CD4-positive, CD25-positive, alpha-beta regulatory T cell (primary cell): ENCODE measurements at regions not wholly inside any gene's neighbourhood (a gene's known extent, or its start where the extent isn't known, plus 50 kb on each side); places are given as distances from the start of the nearest gene placed in this dataset.

ENCODE experiments used
- ATAC-seq, 2 donors: fragments of 150-1000 bp; cut with Tn5 transposase; one replicate each; pipeline ENCODE4 v1.10.0; 2021; ENCODE audit warnings: low read depth in 2 of 2, moderate number of reproducible peaks in 2 of 2, moderate library complexity in 1 of 2
- DNase-seq, 3 donors: peaks; one replicate each; pipeline versions ENCODE4 v3.0.0 to v3.0.0-alpha.2; 2012 to 2022; ENCODE audit warnings: mixed read lengths in 1 of 3
- H3K27ac ChIP-seq: one replicate; pipeline ENCODE4 v1.7.0; 2013; ENCODE audit warnings: mild to moderate bottlenecking, low read length; ENCODE audit not compliant: insufficient read depth, poor library complexity, severe bottlenecking
- H3K27me3 ChIP-seq: one replicate; pipeline ENCODE4 v1.7.0; 2013; ENCODE audit warnings: low read length; ENCODE audit not compliant: control insufficient read depth, insufficient read depth
- H3K36me3 ChIP-seq: one replicate; pipeline ENCODE4 v1.7.0; 2013; ENCODE audit warnings: mild to moderate bottlenecking, low read length, moderate library complexity; ENCODE audit not compliant: control insufficient read depth, insufficient read depth
- H3K4me1 ChIP-seq: 2 replicates; pipeline ENCODE4 v1.7.0; 2013; ENCODE audit warnings: mild to moderate bottlenecking, low read length; ENCODE audit not compliant: insufficient read depth, control insufficient read depth, poor library complexity, severe bottlenecking
- H3K4me3 ChIP-seq: one replicate; pipeline ENCODE4 v1.7.0; 2013; ENCODE audit warnings: low read depth, mild to moderate bottlenecking, low read length, moderate library complexity
- H3K9me3 ChIP-seq, 2 experiments: 1 replicate in 1 of 2; 2 replicates in 1 of 2; pipeline ENCODE4 v1.7.0; 2013; ENCODE audit warnings: low read length in 2 of 2, mild to moderate bottlenecking in 1 of 2, moderate library complexity in 1 of 2; ENCODE audit not compliant: control insufficient read depth in 2 of 2
- H3K27ac Mint-ChIP-seq, 3 donors: one replicate each; pipeline ENCODE4 v1.8.0; 2020 to 2022; ENCODE audit warnings: mild to moderate bottlenecking in 3 of 3, mixed read lengths in 3 of 3, moderate library complexity in 2 of 3
- H3K27me3 Mint-ChIP-seq: one replicate; pipeline ENCODE4 v1.8.0; 2022; ENCODE audit warnings: mild to moderate bottlenecking, mixed read lengths
- H3K36me3 Mint-ChIP-seq: one replicate; pipeline ENCODE4 v1.8.0; 2020; ENCODE audit warnings: mixed read lengths
- H3K4me1 Mint-ChIP-seq, 4 donors: one replicate each; pipeline ENCODE4 v1.8.0; 2020 to 2022; ENCODE audit warnings: mixed read lengths in 4 of 4, mild to moderate bottlenecking in 1 of 4
- H3K4me3 Mint-ChIP-seq, 4 donors: one replicate each; pipeline ENCODE4 v1.8.0; 2020 to 2022; ENCODE audit warnings: mild to moderate bottlenecking in 4 of 4, mixed read lengths in 4 of 4, moderate library complexity in 3 of 4
- H3K9me3 Mint-ChIP-seq, 7 donors: one replicate each; pipeline ENCODE4 v1.8.0; 2020 to 2022; ENCODE audit warnings: mixed read lengths in 7 of 7, mild to moderate bottlenecking in 3 of 7, moderate library complexity in 2 of 7

- Histone ChIP-seq H3K9me3 (no peaks in the 10 kb centered on the region), H3K27ac (no peak overlapping the region), H3K36me3 (no peaks in the 10 kb centered on the region), H3K4me1 (no peaks in the 10 kb centered on the region), H3K27me3 (no peaks in the 10 kb centered on the region), H3K4me3 (no peak overlapping the region)
- Mint-ChIP-seq H3K4me3 (no peak overlapping the region), H3K27ac (peak overlapping the region in 1 of 3 donors; percentile 14), H3K27me3 (peaks cover 8% of the 10 kb centered on the region), H3K4me1 (no peaks in the 10 kb centered on the region), H3K36me3 (no peaks in the 10 kb centered on the region), H3K9me3 (peaks cover 0 to 1% (median 0%) of the 10 kb centered on the region in 7 donors)
- DNase-seq (no peak), ATAC-seq (no peak)
Measured at GRCh38 chr1:116218922-116219321, 107.7 kb downstream of the MAB21L3 start.

- Mint-ChIP-seq H3K4me1 (peaks cover 0 to 3% (median 0%) of the 10 kb centered on the region in 4 donors), H3K27ac (peak overlapping the region in 1 of 3 donors; percentile 18), H3K9me3 (peaks cover 0 to 1% (median 0%) of the 10 kb centered on the region in 7 donors), H3K4me3 (no peak overlapping the region), H3K27me3 (peaks cover 9% of the 10 kb centered on the region), H3K36me3 (no peaks in the 10 kb centered on the region)
- Histone ChIP-seq H3K36me3 (no peaks in the 10 kb centered on the region), H3K4me3 (no peak overlapping the region), H3K9me3 (no peaks in the 10 kb centered on the region), H3K27me3 (no peaks in the 10 kb centered on the region), H3K27ac (no peak overlapping the region), H3K4me1 (no peaks in the 10 kb centered on the region)
- ATAC-seq = no peak
- no peak for DNase-seq
Measured at GRCh38 chr1:116219651-116220434, 108.6 kb downstream of the MAB21L3 start.

- H3K27ac Mint-ChIP-seq = no peak overlapping the region
- H3K4me1 Mint-ChIP-seq = peaks cover 0 to 5% (median 1%) of the 10 kb centered on the region in 4 donors
- Histone ChIP-seq H3K36me3 (no peaks in the 10 kb centered on the region), H3K27me3 (no peaks in the 10 kb centered on the region), H3K4me1 (no peaks in the 10 kb centered on the region), H3K27ac (no peak overlapping the region), H3K9me3 (no peaks in the 10 kb centered on the region), H3K4me3 (no peak overlapping the region)
- H3K4me3 Mint-ChIP-seq = no peak overlapping the region
- H3K9me3 Mint-ChIP-seq = peaks cover 0 to 2% (median 0%) of the 10 kb centered on the region in 7 donors
- ATAC-seq = no peak
- H3K36me3 Mint-ChIP-seq = no peaks in the 10 kb centered on the region
- H3K27me3 Mint-ChIP-seq = peaks cover 17% of the 10 kb centered on the region
- no peak for DNase-seq
Measured at GRCh38 chr1:116224111-116224510, 112.9 kb downstream of the MAB21L3 start.

- Histone ChIP-seq H3K36me3 (no peaks in the 10 kb centered on the region), H3K27me3 (no peaks in the 10 kb centered on the region), H3K9me3 (no peaks in the 10 kb centered on the region), H3K4me1 (no peaks in the 10 kb centered on the region), H3K4me3 (no peak overlapping the region), H3K27ac (no peak overlapping the region)
- peaks cover 0 to 2% (median 0%) of the 10 kb centered on the region in 7 donors for H3K9me3 Mint-ChIP-seq
- no peak overlapping the region for H3K4me3 Mint-ChIP-seq
- H3K36me3 Mint-ChIP-seq = no peaks in the 10 kb centered on the region
- no peak overlapping the region for H3K27ac Mint-ChIP-seq
- no peak for DNase-seq
- no peak for ATAC-seq
- H3K4me1 Mint-ChIP-seq = peaks cover 0 to 5% (median 1%) of the 10 kb centered on the region in 4 donors
- H3K27me3 Mint-ChIP-seq = peaks cover 17% of the 10 kb centered on the region
Measured at GRCh38 chr1:116224561-116224960, 113.4 kb downstream of the MAB21L3 start.

GRCh38 chr1:116226017-116226416, 114.8 kb downstream of the MAB21L3 start:
- peaks cover 0 to 2% (median 0%) of the 10 kb centered on the region in 7 donors for H3K9me3 Mint-ChIP-seq
- no peak overlapping the region for H3K27ac Mint-ChIP-seq

GRCh38 chr1:116228511-116228910, 117.3 kb downstream of the MAB21L3 start:
- Mint-ChIP-seq H3K4me3 (no peak overlapping the region), H3K9me3 (peaks cover 0 to 2% (median 0%) of the 10 kb centered on the region in 7 donors), H3K27ac (peak overlapping the region in 1 of 3 donors; percentile 8), H3K36me3 (no peaks in the 10 kb centered on the region), H3K4me1 (peaks cover 5 to 24% (median 21%) of the 10 kb centered on the region in 4 donors), H3K27me3 (peaks cover 10% of the 10 kb centered on the region)
- Histone ChIP-seq H3K9me3 (no peaks in the 10 kb centered on the region), H3K27me3 (no peaks in the 10 kb centered on the region), H3K27ac (no peak overlapping the region), H3K4me1 (peaks cover 11% of the 10 kb centered on the region), H3K4me3 (no peak overlapping the region), H3K36me3 (no peaks in the 10 kb centered on the region)
- DNase-seq (no peak), ATAC-seq (no peak)

More at GRCh38 chr1:116226017-116226416, 114.8 kb downstream of the MAB21L3 start:
- ATAC-seq (no peak), DNase-seq (no peak)
- Histone ChIP-seq H3K36me3 (no peaks in the 10 kb centered on the region), H3K27me3 (no peaks in the 10 kb centered on the region), H3K27ac (no peak overlapping the region), H3K4me3 (no peak overlapping the region), H3K9me3 (no peaks in the 10 kb centered on the region), H3K4me1 (peaks cover 4% of the 10 kb centered on the region)
- Mint-ChIP-seq H3K4me3 (no peak overlapping the region), H3K36me3 (no peaks in the 10 kb centered on the region), H3K27me3 (peaks cover 17% of the 10 kb centered on the region), H3K4me1 (peaks cover 0 to 16% (median 13%) of the 10 kb centered on the region in 4 donors)

- Histone ChIP-seq H3K9me3 (no peaks in the 10 kb centered on the region), H3K36me3 (no peaks in the 10 kb centered on the region), H3K4me1 (peaks cover 11% of the 10 kb centered on the region), H3K4me3 (no peak overlapping the region), H3K27me3 (no peaks in the 10 kb centered on the region), H3K27ac (no peak overlapping the region)
- Mint-ChIP-seq H3K4me1 (peaks cover 5 to 31% (median 19%) of the 10 kb centered on the region in 4 donors), H3K36me3 (no peaks in the 10 kb centered on the region), H3K9me3 (peaks cover 0 to 2% (median 0%) of the 10 kb centered on the region in 7 donors), H3K27me3 (no peaks in the 10 kb centered on the region), H3K27ac (peak overlapping the region; percentile 2 to 70 (median 11)), H3K4me3 (peak overlapping the region in 1 of 4 donors; percentile 33)
- DNase-seq (peak in 1 of 3 donors; percentile 7), ATAC-seq (no peak)
Measured at GRCh38 chr1:116230712-116231111, 119.5 kb downstream of the MAB21L3 start.

- ATAC-seq = no peak
- Histone ChIP-seq H3K27ac (no peak overlapping the region), H3K4me1 (peaks cover 11% of the 10 kb centered on the region), H3K9me3 (no peaks in the 10 kb centered on the region), H3K36me3 (no peaks in the 10 kb centered on the region), H3K4me3 (no peak overlapping the region), H3K27me3 (no peaks in the 10 kb centered on the region)
- H3K36me3 Mint-ChIP-seq = no peaks in the 10 kb centered on the region
- H3K27me3 Mint-ChIP-seq = no peaks in the 10 kb centered on the region
- DNase-seq = no peak
- H3K27ac Mint-ChIP-seq = peak overlapping the region in 1 of 3 donors; percentile 71
- no peak overlapping the region for H3K4me3 Mint-ChIP-seq
- H3K9me3 Mint-ChIP-seq = peaks cover 0 to 2% (median 0%) of the 10 kb centered on the region in 7 donors
- peaks cover 5 to 31% (median 19%) of the 10 kb centered on the region in 4 donors for H3K4me1 Mint-ChIP-seq
Measured at GRCh38 chr1:116231752-116232151, 120.6 kb downstream of the MAB21L3 start.
